K562 (cell line): ENCODE measurements at regions not wholly inside any gene's neighbourhood (a gene's known extent, or its start where the extent isn't known, plus 50 kb on each side); places are given as distances from the start of the nearest gene placed in this dataset.

Experiments used
- ATAC-seq: fragments of 200-7000 bp; cut with Tn5 transposase; 3 replicates; pipeline ENCODE4 v1.9.1; 2020; ENCODE audit warnings: moderate library complexity
- BruUV-seq: library from RNA; stranded (reverse); fragments of 400-500 nt; replicated peaks from 2 replicates; lab custom pipeline; 2021; lab: Mats Ljungman, UMichigan
- CTCF ChIA-PET: fragments of 300-600 bp; formaldehyde crosslinking; extraction: SDS; loops from one replicate; lab custom pipeline; 2021; ENCODE audit warnings: low intra/inter-chr PET ratio; lab: Yijun Ruan, JAX
- POLR2A ChIA-PET: fragments of 300-600, 350-650 bp; sonication (Branson Sonifier 250); formaldehyde crosslinking; extraction: SDS; loops from one replicate; lab custom pipeline; 2021; ENCODE audit warnings: antibody characterized with exemption, inconsistent platforms; lab: Yijun Ruan, JAX
- DNase-seq, 4 experiments: peaks; one replicate each; pipeline versions ENCODE4 v3.0.0 to v3.0.0-alpha.2; 2011 to 2018; ENCODE audit warnings: low spot score in 3 of 4, mixed read lengths in 3 of 4; ENCODE audit errors: extremely low read depth in 1 of 4
- FAIRE-seq: peaks from 2 replicates; lab custom pipeline; 2011; peaks lifted over from hg19 to GRCh38; lab: Jason Lieb, UNC
- H2AFZ ChIP-seq: 2 replicates; pipeline ENCODE4 v1.6.0; 2011; ENCODE audit warnings: low read depth, low read length, control low read depth, inconsistent platforms
- H3K27ac ChIP-seq: fragments of 200-600 bp; 3 replicates; pipeline ENCODE4 v1.8.0; 2011; ENCODE audit warnings: low read depth, mild to moderate bottlenecking, control low read depth, inconsistent platforms, low read length, moderate library complexity, mixed read lengths; ENCODE audit errors: extremely low read depth
- H3K27me3 ChIP-seq, 2 experiments: fragments of 300-600 bp in 1 of 2; 2 replicates in 1 of 2; 3 replicates in 1 of 2; pipeline versions ENCODE4 v1.6.0 to v1.8.0; 2011; ENCODE audit warnings: inconsistent platforms in 2 of 2, low read length in 2 of 2, mild to moderate bottlenecking in 1 of 2, mixed read lengths in 1 of 2, moderate library complexity in 1 of 2; ENCODE audit not compliant: control insufficient read depth in 2 of 2, insufficient read depth in 2 of 2
- H3K36me3 ChIP-seq: fragments of 300-600 bp; 3 replicates; pipeline ENCODE4 v1.8.0; 2011; ENCODE audit warnings: mild to moderate bottlenecking, low read length, inconsistent platforms; ENCODE audit not compliant: control insufficient read depth, insufficient read depth
- H3K4me1 ChIP-seq, 2 experiments: fragments of 200-600 bp in 1 of 2; replicated peaks in 1 of 2; 2 replicates in 1 of 2; 3 replicates in 1 of 2; pipeline versions ENCODE4 v1.5.1 to v1.8.0; 2011; ENCODE audit warnings: inconsistent platforms in 2 of 2, low read length in 2 of 2, mild to moderate bottlenecking in 1 of 2, mixed read lengths in 1 of 2, moderate library complexity in 1 of 2; ENCODE audit not compliant: control insufficient read depth in 2 of 2, insufficient read depth in 2 of 2
- H3K4me2 ChIP-seq: 2 replicates; pipeline ENCODE4 v1.6.1; 2011; ENCODE audit warnings: low read length, control low read depth, inconsistent platforms, mixed read lengths; ENCODE audit not compliant: insufficient read depth
- H3K4me3 ChIP-seq: fragments of 200-600 bp; sonication (generic), shearing (Covaris generic); 2 replicates; pipeline ENCODE4 v1.5.1; 2016; ENCODE audit warnings: control low read depth, inconsistent platforms
- H3K79me2 ChIP-seq: fragments of 200-600 bp; 3 replicates; pipeline ENCODE4 v1.8.0; 2011; ENCODE audit warnings: low read length, inconsistent platforms; ENCODE audit not compliant: control insufficient read depth, insufficient read depth
- H3K9ac ChIP-seq, 2 experiments: 2 replicates each; pipeline versions ENCODE4 v1.6.0 to v1.6.1; 2011; ENCODE audit warnings: low read depth in 2 of 2, low read length in 2 of 2, control low read depth in 1 of 2, inconsistent platforms in 1 of 2, mild to moderate bottlenecking in 1 of 2, mixed read lengths in 1 of 2; ENCODE audit not compliant: insufficient read depth in 1 of 2
- H3K9me1 ChIP-seq: one replicate; pipeline ENCODE4 v1.6.0; 2011; ENCODE audit warnings: inconsistent platforms, mild to moderate bottlenecking, low read length, moderate library complexity; ENCODE audit not compliant: control insufficient read depth, insufficient read depth
- H3K9me3 ChIP-seq: replicated peaks from 2 replicates; pipeline ENCODE4 v1.5.1; 2011; ENCODE audit warnings: low read depth, low read length, inconsistent platforms; ENCODE audit not compliant: control insufficient read depth, insufficient read depth
- H4K20me1 ChIP-seq: replicated peaks from 2 replicates; pipeline ENCODE4 v1.6.1; 2011; ENCODE audit warnings: low read length, inconsistent platforms, mixed read lengths; ENCODE audit not compliant: control insufficient read depth, insufficient read depth
- HNRNPH1 ChIP-seq: fragments of 200-400 bp; formaldehyde crosslinking; optimal IDR thresholded peaks from 2 replicates; pipeline ENCODE3; 2017; ENCODE audit warnings: low read depth, mild to moderate bottlenecking, low read length, moderate library complexity
- JUND ChIP-seq, 2 experiments: IDR thresholded peaks; 2 replicates in 1 of 2; 3 replicates in 1 of 2; pipeline ENCODE4 v1.6.1; 2011; ENCODE audit warnings: borderline replicate concordance in 2 of 2, low read depth in 2 of 2, low read length in 2 of 2, improper control_type of control experiment in 1 of 2, missing biosample characterization in 1 of 2, missing genetic modification characterization in 1 of 2, missing genetic modification reagents in 1 of 2
- KLF6 ChIP-seq: fragments of 250-450 bp; sonication (Bioruptor Pico); IDR thresholded peaks from 2 replicates; pipeline ENCODE4 v1.4.0; 2020; ENCODE audit warnings: mild to moderate bottlenecking, moderate library complexity, borderline replicate concordance
- NCOA4 ChIP-seq: fragments of 450-650 bp; IDR thresholded peaks from 2 replicates; pipeline ENCODE4 v1.6.1; 2018; ENCODE audit warnings: mild to moderate bottlenecking; ENCODE audit not compliant: partially characterized antibody
- NFATC3 ChIP-seq: fragments of 450-650 bp; IDR thresholded peaks from 2 replicates; pipeline ENCODE4 v1.6.1; 2017; ENCODE audit warnings: mild to moderate bottlenecking
- NFYB ChIP-seq: IDR thresholded peaks from 2 replicates; pipeline ENCODE4 v1.6.1; 2011; ENCODE audit warnings: mild to moderate bottlenecking, moderate library complexity; ENCODE audit not compliant: insufficient read length; ENCODE audit errors: extremely low read depth
- RBM14 ChIP-seq: fragments of 200-400 bp; formaldehyde crosslinking; IDR thresholded peaks from 2 replicates; pipeline ENCODE4 v1.6.1; 2018; ENCODE audit warnings: low read depth, mild to moderate bottlenecking, low read length, moderate library complexity, borderline replicate concordance; ENCODE audit not compliant: insufficient read depth
- TBP ChIP-seq: optimal IDR thresholded peaks from 2 replicates; pipeline ENCODE3; 2011; ENCODE audit warnings: low read depth, low read length, improper control_type of control experiment
- ZNF696 ChIP-seq: fragments of 250-450 bp; sonication (Bioruptor Pico); conservative IDR thresholded peaks from 2 replicates; pipeline ENCODE4 v1.4.0; 2020; ENCODE audit warnings: mild to moderate bottlenecking, moderate library complexity
- WGBS: fragments of 100-300 bp; shearing (Covaris generic); methylation state at CpG from one replicate; pipeline ENCODE4 v1.1.6; 2016; ENCODE audit warnings: low coverage, mixed read lengths; ENCODE audit not compliant: insufficient coverage; ENCODE audit errors: missing lambda C conversion rate; 5-methylcytosine and 5-hydroxymethylcytosine counted together
- in situ Hi-C: fragments of 300-500 bp; cut with MboI; formaldehyde crosslinking; loops from 4 replicates; pipeline ENCODE4 v1.15.0; 2018; ENCODE audit warnings: inconsistent platforms, mixed read lengths
- intact Hi-C: fragments of 100-400 bp; cut with micrococcal nuclease; formaldehyde crosslinking; loops from 2 replicates; pipeline ENCODE4 v1.14.2; 2022
- TF ChIP-seq, protein P1 (sequence below): sonication (generic); formaldehyde crosslinking; IDR thresholded peaks from 2 replicates; pipeline ENCODE4 v1.8.1; 2023; ENCODE audit warnings: mild to moderate bottlenecking, missing genetic modification reagents
- TF ChIP-seq, protein P2 (sequence below): fragments of 450-650 bp; formaldehyde crosslinking; IDR thresholded peaks from 2 replicates; pipeline ENCODE4 v1.4.0; 2020; ENCODE audit warnings: mild to moderate bottlenecking
- TF ChIP-seq, protein P3 (sequence below): IDR thresholded peaks from 2 replicates; pipeline ENCODE4 v1.6.1; 2012; ENCODE audit warnings: low read depth, low read length, improper control_type of control experiment, borderline replicate concordance
- TF ChIP-seq, protein P4 (sequence below): fragments of 450-650 bp; formaldehyde crosslinking; IDR thresholded peaks from 2 replicates; pipeline ENCODE4 v1.4.0; 2020; ENCODE audit warnings: mild to moderate bottlenecking, moderate library complexity
- TF ChIP-seq, protein P5 (sequence below): sonication (generic); formaldehyde crosslinking; IDR thresholded peaks from 2 replicates; pipeline ENCODE4 v1.8.0; 2022; ENCODE audit warnings: missing genetic modification reagents, mild to moderate bottlenecking, moderate library complexity, borderline replicate concordance

DNA sequence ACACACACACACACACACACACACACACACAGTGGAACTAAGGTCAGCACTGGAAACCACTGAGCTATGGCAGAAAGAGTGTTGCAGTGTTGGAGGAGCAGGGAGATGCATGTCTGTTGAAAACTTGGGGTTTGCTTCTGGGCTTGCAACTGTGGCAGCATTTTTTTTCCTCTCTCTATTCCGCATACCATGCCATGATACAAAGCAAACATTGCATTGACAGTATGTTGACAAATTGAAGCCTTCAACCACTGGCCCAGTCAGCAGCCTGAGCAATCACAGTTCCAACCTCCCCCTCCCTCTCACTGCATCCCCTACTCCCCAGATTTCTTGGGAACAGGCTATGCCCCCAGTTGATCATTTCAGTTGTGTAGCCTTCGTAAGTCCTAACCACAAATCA lies 478.1 kb upstream of the WWC1 start (continued):
- TF ChIP-seq HNRNPH1 = no peak
- no peak for TF ChIP-seq ZNF696 (CRISPR knock-in tag)
- TF ChIP-seq NFATC3 = no peak
- no peak for TF ChIP-seq KLF6
- no peak for TF ChIP-seq NFYB
- no peak for TF ChIP-seq NCOA4

DNA sequence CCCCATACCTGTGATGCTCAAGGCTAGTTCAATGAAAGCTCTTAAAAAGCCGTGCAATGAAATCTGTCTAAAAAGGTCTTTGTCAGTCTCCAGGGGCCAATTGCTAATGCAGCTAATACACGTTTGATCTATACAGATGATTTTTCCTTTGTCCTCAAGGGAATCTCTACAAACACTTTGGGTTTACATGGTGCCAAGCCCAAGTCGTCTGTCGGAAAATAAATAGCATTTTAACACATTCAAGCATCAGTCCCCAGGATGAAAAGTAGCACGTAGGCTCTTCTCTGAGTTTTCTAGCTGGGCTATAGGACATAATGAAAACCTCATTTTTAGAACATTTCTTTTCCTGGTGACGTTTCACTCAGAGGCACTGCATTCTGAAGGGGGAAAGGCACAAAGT lies 477.4 kb upstream of the WWC1 start:
- Histone ChIP-seq H3K27me3 (no peaks in the 10 kb centered on the region), H3K27ac (no peak overlapping the region), H3K4me1 (no peaks in the 10 kb centered on the region), H3K4me3 (no peak overlapping the region), H4K20me1 (no peaks in the 10 kb centered on the region), H3K36me3 (no peaks in the 10 kb centered on the region), H3K9me3 (no peaks in the 10 kb centered on the region), H2AFZ (no peak overlapping the region), H3K9ac (no peak overlapping the region), H3K79me2 (no peaks in the 10 kb centered on the region), H3K4me2 (no peak overlapping the region), H3K9me1 (no peaks in the 10 kb centered on the region)
- no TSS peak for BruUV-seq
- intact Hi-C loops (no loop called here), in situ Hi-C loops (no loop called here)
- ATAC-seq (no peak), FAIRE-seq (no peak), DNase-seq (no peak)
- ChIA-PET CTCF (no interaction called here), POLR2A (interaction anchor here (1.6 kb wide), 1 partner anchor 9 kb away, joined by 5 read pairs; no protein-coding TSS in a partner anchor)
- 1% methylated on average over 6 of the region's 6 CpGs for WGBS
- TF ChIP-seq, protein P1, sequence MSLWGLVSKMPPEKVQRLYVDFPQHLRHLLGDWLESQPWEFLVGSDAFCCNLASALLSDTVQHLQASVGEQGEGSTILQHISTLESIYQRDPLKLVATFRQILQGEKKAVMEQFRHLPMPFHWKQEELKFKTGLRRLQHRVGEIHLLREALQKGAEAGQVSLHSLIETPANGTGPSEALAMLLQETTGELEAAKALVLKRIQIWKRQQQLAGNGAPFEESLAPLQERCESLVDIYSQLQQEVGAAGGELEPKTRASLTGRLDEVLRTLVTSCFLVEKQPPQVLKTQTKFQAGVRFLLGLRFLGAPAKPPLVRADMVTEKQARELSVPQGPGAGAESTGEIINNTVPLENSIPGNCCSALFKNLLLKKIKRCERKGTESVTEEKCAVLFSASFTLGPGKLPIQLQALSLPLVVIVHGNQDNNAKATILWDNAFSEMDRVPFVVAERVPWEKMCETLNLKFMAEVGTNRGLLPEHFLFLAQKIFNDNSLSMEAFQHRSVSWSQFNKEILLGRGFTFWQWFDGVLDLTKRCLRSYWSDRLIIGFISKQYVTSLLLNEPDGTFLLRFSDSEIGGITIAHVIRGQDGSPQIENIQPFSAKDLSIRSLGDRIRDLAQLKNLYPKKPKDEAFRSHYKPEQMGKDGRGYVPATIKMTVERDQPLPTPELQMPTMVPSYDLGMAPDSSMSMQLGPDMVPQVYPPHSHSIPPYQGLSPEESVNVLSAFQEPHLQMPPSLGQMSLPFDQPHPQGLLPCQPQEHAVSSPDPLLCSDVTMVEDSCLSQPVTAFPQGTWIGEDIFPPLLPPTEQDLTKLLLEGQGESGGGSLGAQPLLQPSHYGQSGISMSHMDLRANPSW (CRISPR knock-in tag) = no peak
- TF ChIP-seq, protein P2, sequence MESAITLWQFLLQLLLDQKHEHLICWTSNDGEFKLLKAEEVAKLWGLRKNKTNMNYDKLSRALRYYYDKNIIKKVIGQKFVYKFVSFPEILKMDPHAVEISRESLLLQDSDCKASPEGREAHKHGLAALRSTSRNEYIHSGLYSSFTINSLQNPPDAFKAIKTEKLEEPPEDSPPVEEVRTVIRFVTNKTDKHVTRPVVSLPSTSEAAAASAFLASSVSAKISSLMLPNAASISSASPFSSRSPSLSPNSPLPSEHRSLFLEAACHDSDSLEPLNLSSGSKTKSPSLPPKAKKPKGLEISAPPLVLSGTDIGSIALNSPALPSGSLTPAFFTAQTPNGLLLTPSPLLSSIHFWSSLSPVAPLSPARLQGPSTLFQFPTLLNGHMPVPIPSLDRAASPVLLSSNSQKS (CRISPR knock-in tag) = no peak
- TF ChIP-seq, protein P3, sequence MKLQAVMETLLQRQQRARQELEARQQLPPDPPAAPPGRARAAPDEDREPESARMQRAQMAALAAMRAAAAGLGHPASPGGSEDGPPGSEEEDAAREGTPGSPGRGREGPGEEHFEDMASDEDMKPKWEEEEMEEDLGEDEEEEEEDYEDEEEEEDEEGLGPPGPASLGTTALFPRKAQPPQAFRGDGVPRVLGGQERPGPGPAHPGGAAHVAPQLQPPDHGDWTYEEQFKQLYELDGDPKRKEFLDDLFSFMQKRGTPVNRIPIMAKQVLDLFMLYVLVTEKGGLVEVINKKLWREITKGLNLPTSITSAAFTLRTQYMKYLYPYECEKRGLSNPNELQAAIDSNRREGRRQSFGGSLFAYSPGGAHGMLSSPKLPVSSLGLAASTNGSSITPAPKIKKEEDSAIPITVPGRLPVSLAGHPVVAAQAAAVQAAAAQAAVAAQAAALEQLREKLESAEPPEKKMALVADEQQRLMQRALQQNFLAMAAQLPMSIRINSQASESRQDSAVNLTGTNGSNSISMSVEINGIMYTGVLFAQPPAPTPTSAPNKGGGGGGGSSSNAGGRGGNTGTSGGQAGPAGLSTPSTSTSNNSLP = no peak
- TF ChIP-seq, protein P4, sequence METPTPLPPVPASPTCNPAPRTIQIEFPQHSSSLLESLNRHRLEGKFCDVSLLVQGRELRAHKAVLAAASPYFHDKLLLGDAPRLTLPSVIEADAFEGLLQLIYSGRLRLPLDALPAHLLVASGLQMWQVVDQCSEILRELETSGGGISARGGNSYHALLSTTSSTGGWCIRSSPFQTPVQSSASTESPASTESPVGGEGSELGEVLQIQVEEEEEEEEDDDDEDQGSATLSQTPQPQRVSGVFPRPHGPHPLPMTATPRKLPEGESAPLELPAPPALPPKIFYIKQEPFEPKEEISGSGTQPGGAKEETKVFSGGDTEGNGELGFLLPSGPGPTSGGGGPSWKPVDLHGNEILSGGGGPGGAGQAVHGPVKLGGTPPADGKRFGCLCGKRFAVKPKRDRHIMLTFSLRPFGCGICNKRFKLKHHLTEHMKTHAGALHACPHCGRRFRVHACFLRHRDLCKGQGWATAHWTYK = no peak
- TF ChIP-seq TBP = no peak
- TF ChIP-seq, protein P5, sequence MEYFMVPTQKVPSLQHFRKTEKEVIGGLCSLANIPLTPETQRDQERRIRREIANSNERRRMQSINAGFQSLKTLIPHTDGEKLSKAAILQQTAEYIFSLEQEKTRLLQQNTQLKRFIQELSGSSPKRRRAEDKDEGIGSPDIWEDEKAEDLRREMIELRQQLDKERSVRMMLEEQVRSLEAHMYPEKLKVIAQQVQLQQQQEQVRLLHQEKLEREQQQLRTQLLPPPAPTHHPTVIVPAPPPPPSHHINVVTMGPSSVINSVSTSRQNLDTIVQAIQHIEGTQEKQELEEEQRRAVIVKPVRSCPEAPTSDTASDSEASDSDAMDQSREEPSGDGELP (CRISPR knock-in tag) = no peak
- no peak for TF ChIP-seq JUND (IDR thresholded peaks at IDR 0.05; ENCODE audit: borderline replicate concordance, low read depth, low read length)
- TF ChIP-seq JUND (tag; IDR thresholded peaks at IDR 0.05; ENCODE audit: borderline replicate concordance, low read depth, low read length) = no peak
- no peak for TF ChIP-seq RBM14
